SK-N-SH (cell line): ENCODE measurements at regions not wholly inside any gene's neighbourhood (a gene's known extent, or its start where the extent isn't known, plus 50 kb on each side); places are given as distances from the start of the nearest gene placed in this dataset.
A peak's percentile ranks its signal among the peaks of the same experiment; 100 is the strongest.

Source experiments
- CTCF ChIA-PET: fragments of 300-600, 350-600 bp; formaldehyde crosslinking; extraction: SDS; loops from one replicate; lab custom pipeline; 2021; lab: Yijun Ruan, JAX
- POLR2A ChIA-PET: fragments of 350-600 bp; sonication (Branson Sonifier 250); formaldehyde crosslinking; extraction: SDS; loops from one replicate; lab custom pipeline; 2020; ENCODE audit warnings: antibody characterized with exemption, inconsistent platforms; lab: Yijun Ruan, JAX
- DNase-seq: peaks from one replicate; pipeline ENCODE4 v3.0.0; 2012
- H2AFZ ChIP-seq: fragments of 200-600 bp; sonication (generic); 2 replicates; pipeline ENCODE4 v1.8.1; 2016; ENCODE audit warnings: antibody characterized with exemption, mild to moderate bottlenecking, low read depth
- H3F3A ChIP-seq: fragments of 200-600 bp; sonication (generic); replicated peaks from 2 replicates; pipeline ENCODE3; 2016; ENCODE audit warnings: antibody characterized with exemption, mild to moderate bottlenecking; ENCODE audit not compliant: insufficient read depth
- H3K27ac ChIP-seq, 2 experiments: fragments of 200-500 bp in 1 of 2; fragments of 200-600 bp in 1 of 2; sonication (Bioruptor generic) in 1 of 2; sonication (generic), shearing (Covaris generic) in 1 of 2; 2 replicates each; pipeline versions ENCODE4 v1.5.1 to v1.6.1; 2014 to 2016; ENCODE audit warnings: low read depth in 2 of 2, inconsistent platforms in 1 of 2, low read length in 1 of 2, mild to moderate bottlenecking in 1 of 2, mixed read lengths in 1 of 2
- H3K27me3 ChIP-seq: fragments of 200-600 bp; sonication (generic), shearing (Covaris generic); 2 replicates; pipeline ENCODE4 v1.6.1; 2016; ENCODE audit warnings: mixed run types; ENCODE audit not compliant: insufficient read depth
- H3K36me3 ChIP-seq, 2 experiments: fragments of 200-500 bp in 1 of 2; fragments of 200-600 bp in 1 of 2; sonication (Bioruptor generic) in 1 of 2; sonication (generic) in 1 of 2; replicated peaks in 1 of 2; 2 replicates each; pipeline versions ENCODE3 to v1.5.1; 2014 to 2016; ENCODE audit warnings: low read length in 1 of 2, mild to moderate bottlenecking in 1 of 2; ENCODE audit not compliant: insufficient read depth in 2 of 2, control insufficient read depth in 1 of 2
- H3K4me1 ChIP-seq, 2 experiments: fragments of 200-500 bp in 1 of 2; fragments of 200-600 bp in 1 of 2; sonication (Bioruptor generic) in 1 of 2; sonication (generic), shearing (Covaris generic) in 1 of 2; 2 replicates each; pipeline versions ENCODE4 v1.5.1 to v1.6.1; 2014 to 2016; ENCODE audit warnings: low read depth in 1 of 2, low read length in 1 of 2, mixed run types in 1 of 2; ENCODE audit not compliant: insufficient read depth in 2 of 2, control insufficient read depth in 1 of 2
- H3K4me2 ChIP-seq: fragments of 200-600 bp; sonication (generic), shearing (Covaris generic); 2 replicates; pipeline ENCODE4 v1.6.1; 2017; ENCODE audit warnings: mixed run types
- H3K4me3 ChIP-seq, 2 experiments: fragments of 200-500 bp in 1 of 2; fragments of 200-600 bp in 1 of 2; sonication (Bioruptor generic) in 1 of 2; sonication (generic), shearing (Covaris generic) in 1 of 2; 2 replicates each; pipeline versions ENCODE4 v1.5.1 to v1.8.1; 2014 to 2016; ENCODE audit warnings: low read depth in 2 of 2, inconsistent platforms in 1 of 2, low read length in 1 of 2, mild to moderate bottlenecking in 1 of 2, mixed read lengths in 1 of 2, moderate library complexity in 1 of 2
- H3K79me2 ChIP-seq: fragments of 200-600 bp; sonication (generic); 2 replicates; pipeline ENCODE4 v1.8.1; 2017; ENCODE audit warnings: mild to moderate bottlenecking; ENCODE audit not compliant: insufficient read depth
- H3K9ac ChIP-seq: fragments of 200-600 bp; sonication (generic); 2 replicates; pipeline ENCODE4 v1.6.1; 2017; ENCODE audit warnings: mixed run types
- H3K9me2 ChIP-seq: fragments of 200-600 bp; sonication (generic); 2 replicates; pipeline ENCODE4 v1.6.1; 2017; ENCODE audit warnings: mixed run types
- H3K9me3 ChIP-seq: fragments of 200-600 bp; sonication (generic); 2 replicates; pipeline ENCODE4 v1.6.1; 2017; ENCODE audit warnings: mixed run types, mild to moderate bottlenecking, moderate library complexity
- H4K20me1 ChIP-seq: fragments of 200-600 bp; sonication (generic); 2 replicates; pipeline ENCODE4 v1.6.1; 2017; ENCODE audit warnings: mild to moderate bottlenecking, mixed run types; ENCODE audit not compliant: insufficient read depth
- CTCF ChIP-seq: fragments of 200-600 bp; sonication (generic); IDR thresholded peaks from 2 replicates; pipeline ENCODE4 v1.6.1; 2017; ENCODE audit warnings: antibody characterized with exemption, mild to moderate bottlenecking, moderate library complexity
- ELF1 ChIP-seq: IDR thresholded peaks from 2 replicates; pipeline ENCODE4 v1.4.0; 2012
- EZH2phosphoT487 ChIP-seq: fragments of 200-600 bp; sonication (generic); IDR thresholded peaks from 2 replicates; pipeline ENCODE4 v1.6.1; 2017; ENCODE audit warnings: low read depth, mixed run types, mild to moderate bottlenecking, antibody characterized with exemption, moderate library complexity, borderline replicate concordance
- FOSL2 ChIP-seq: IDR thresholded peaks from 2 replicates; pipeline ENCODE4 v1.4.0; 2012; ENCODE audit warnings: low read depth, mild to moderate bottlenecking, moderate library complexity, borderline replicate concordance
- GATA2 ChIP-seq: sonication (generic); formaldehyde crosslinking; IDR thresholded peaks from 2 replicates; pipeline ENCODE4 v1.5.0; 2020; ENCODE audit warnings: mild to moderate bottlenecking, missing genetic modification reagents
- JUND ChIP-seq: IDR thresholded peaks from 2 replicates; pipeline ENCODE4 v1.4.0; 2012
- MXI1 ChIP-seq: IDR thresholded peaks from 2 replicates; pipeline ENCODE4 v1.6.1; 2012; ENCODE audit warnings: mild to moderate bottlenecking, low read depth, low read length, improper control_type of control experiment
- RXRA ChIP-seq: IDR thresholded peaks from 2 replicates; pipeline ENCODE4 v1.4.0; 2012; ENCODE audit warnings: low read depth, mild to moderate bottlenecking, borderline replicate concordance
- SMC3 ChIP-seq: IDR thresholded peaks from 2 replicates; pipeline ENCODE4 v1.6.1; 2012; ENCODE audit warnings: low read depth, low read length, improper control_type of control experiment
- YY1 ChIP-seq: IDR thresholded peaks from 2 replicates; pipeline ENCODE4 v1.4.0; 2012; ENCODE audit warnings: low read depth, mild to moderate bottlenecking
- ZBTB33 ChIP-seq: IDR thresholded peaks from 2 replicates; pipeline ENCODE4 v1.4.0; 2012; ENCODE audit warnings: low read depth, borderline replicate concordance
- whole genome bisulfite sequencing: methylation state at CpG from one replicate; pipeline ENCODE4 v1.1.6; 2017; ENCODE audit warnings: low lambda C conversion rate; 5-methylcytosine and 5-hydroxymethylcytosine counted together
- TF ChIP-seq, protein P1 (sequence below): IDR thresholded peaks from 2 replicates; pipeline ENCODE4; 2012

DNA sequence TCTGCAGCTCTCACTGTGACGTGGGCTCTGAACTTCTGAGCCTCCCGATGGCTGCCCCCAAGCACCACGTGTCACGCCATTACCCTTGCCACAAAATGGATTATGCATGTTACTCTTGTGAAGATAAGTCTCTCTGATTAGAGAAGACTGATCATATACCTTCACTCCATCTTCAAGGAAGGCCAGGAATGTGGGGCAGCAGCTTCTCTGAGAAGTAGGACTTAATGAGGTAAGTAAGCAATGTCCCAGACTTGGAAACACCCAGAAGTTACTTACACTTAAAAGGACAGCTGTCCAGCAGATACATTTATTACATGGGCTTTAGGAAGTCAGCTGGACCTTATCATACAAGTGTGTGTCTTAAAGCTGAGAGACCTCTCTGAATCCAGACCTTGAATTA, 155.0 kb downstream of the FGF1 start (continued):
- TF ChIP-seq CTCF, result no peak
- TF ChIP-seq MXI1, result no peak
- no peak for TF ChIP-seq GATA2 (CRISPR knock-in tag)
- TF ChIP-seq ZBTB33, result no peak
- TF ChIP-seq SMC3, result no peak

GRCh38 chr5:142529626-142530278, 156.1 kb downstream of the FGF1 start:
- H3K4me1 ChIP-seq, result peaks cover 2 to 18% of the 10 kb centered on the region in 2 experiments; a peak in 2 of 4 replicates
- TF ChIP-seq CTCF (no peak), ELF1 (no peak), JUND (0 out of 2 replicates have a peak, but pooled peaks have one; percentile 11), ZBTB33 (no peak), YY1 (no peak), FOSL2 (peak; percentile 44; the same call in 1 of the 2 replicates), RXRA (0 out of 2 replicates have a peak, but pooled peaks have one; percentile 4), EZH2phosphoT487 (no peak)
- TF ChIP-seq, protein P1, sequence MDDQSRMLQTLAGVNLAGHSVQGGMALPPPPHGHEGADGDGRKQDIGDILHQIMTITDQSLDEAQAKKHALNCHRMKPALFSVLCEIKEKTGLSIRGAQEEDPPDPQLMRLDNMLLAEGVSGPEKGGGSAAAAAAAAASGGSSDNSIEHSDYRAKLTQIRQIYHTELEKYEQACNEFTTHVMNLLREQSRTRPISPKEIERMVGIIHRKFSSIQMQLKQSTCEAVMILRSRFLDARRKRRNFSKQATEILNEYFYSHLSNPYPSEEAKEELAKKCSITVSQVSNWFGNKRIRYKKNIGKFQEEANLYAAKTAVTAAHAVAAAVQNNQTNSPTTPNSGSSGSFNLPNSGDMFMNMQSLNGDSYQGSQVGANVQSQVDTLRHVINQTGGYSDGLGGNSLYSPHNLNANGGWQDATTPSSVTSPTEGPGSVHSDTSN, result peak; percentile 43
- H3K9me3 ChIP-seq, result 0 out of 2 replicates have a peak, but pooled peaks cover 5% of the 10 kb centered on the region
- DNase-seq, result no peak
- no peaks in the 10 kb centered on the region for H4K20me1 ChIP-seq
- H3K4me3 ChIP-seq, result no peak overlapping the region
- H3K79me2 ChIP-seq, result no peaks in the 10 kb centered on the region
- 86% methylated on average over 4 of the region's 4 CpGs for WGBS
- H3K27me3 ChIP-seq, result no peaks in the 10 kb centered on the region
- 0 out of 2 replicates have a peak overlapping the region, but pooled peaks have one; percentile 19 for H3K4me2 ChIP-seq
- peak overlapping the region in 1 of 2 experiments; percentile 54; a peak in 2 of 4 replicates for H3K27ac ChIP-seq
- CTCF ChIA-PET, result no interaction called here
- no peak overlapping the region for H2AFZ ChIP-seq
- no peak overlapping the region for H3K9ac ChIP-seq
- no peaks in the 10 kb centered on the region for H3K9me2 ChIP-seq
- POLR2A ChIA-PET, result no interaction called here
- peaks cover 21% of the 10 kb centered on the region for H3F3A ChIP-seq
- peaks cover 0 to 3% of the 10 kb centered on the region in 2 experiments for H3K36me3 ChIP-seq
